HUES48 (cell line): ENCODE measurements at regions not wholly inside any gene's neighbourhood (a gene's known extent, or its start where the extent isn't known, plus 50 kb on each side); places are given as distances from the start of the nearest gene placed in this dataset.
"Not testable (repeated sequence)": the region's sequence is repeated elsewhere in the genome, so short reads cannot be mapped to it uniquely, and the experiment has no call there.

Experiments
- H3K27ac ChIP-seq: one replicate; pipeline ENCODE4 v1.7.0; 2013; ENCODE audit warnings: low read depth, low read length, inconsistent platforms
- H3K27me3 ChIP-seq: 2 replicates; pipeline ENCODE4 v1.6.1; 2013; ENCODE audit warnings: mild to moderate bottlenecking, low read length; ENCODE audit not compliant: control insufficient read depth, insufficient read depth
- H3K36me3 ChIP-seq: 2 replicates; pipeline ENCODE4 v1.6.1; 2013; ENCODE audit warnings: low read length; ENCODE audit not compliant: control insufficient read depth, insufficient read depth
- H3K4me1 ChIP-seq: 2 replicates; pipeline ENCODE4 v1.6.1; 2013; ENCODE audit warnings: mild to moderate bottlenecking, low read length; ENCODE audit not compliant: control insufficient read depth, insufficient read depth
- H3K4me3 ChIP-seq: 2 replicates; pipeline ENCODE4 v1.5.1; 2013; ENCODE audit warnings: mild to moderate bottlenecking, low read depth, low read length
- H3K9ac ChIP-seq: 2 replicates; pipeline ENCODE4 v1.6.1; 2013; ENCODE audit warnings: mild to moderate bottlenecking, low read depth, low read length, moderate library complexity
- H3K9me3 ChIP-seq: 2 replicates; pipeline ENCODE4 v1.6.1; 2013; ENCODE audit warnings: low read length; ENCODE audit not compliant: control insufficient read depth, insufficient read depth

DNA sequence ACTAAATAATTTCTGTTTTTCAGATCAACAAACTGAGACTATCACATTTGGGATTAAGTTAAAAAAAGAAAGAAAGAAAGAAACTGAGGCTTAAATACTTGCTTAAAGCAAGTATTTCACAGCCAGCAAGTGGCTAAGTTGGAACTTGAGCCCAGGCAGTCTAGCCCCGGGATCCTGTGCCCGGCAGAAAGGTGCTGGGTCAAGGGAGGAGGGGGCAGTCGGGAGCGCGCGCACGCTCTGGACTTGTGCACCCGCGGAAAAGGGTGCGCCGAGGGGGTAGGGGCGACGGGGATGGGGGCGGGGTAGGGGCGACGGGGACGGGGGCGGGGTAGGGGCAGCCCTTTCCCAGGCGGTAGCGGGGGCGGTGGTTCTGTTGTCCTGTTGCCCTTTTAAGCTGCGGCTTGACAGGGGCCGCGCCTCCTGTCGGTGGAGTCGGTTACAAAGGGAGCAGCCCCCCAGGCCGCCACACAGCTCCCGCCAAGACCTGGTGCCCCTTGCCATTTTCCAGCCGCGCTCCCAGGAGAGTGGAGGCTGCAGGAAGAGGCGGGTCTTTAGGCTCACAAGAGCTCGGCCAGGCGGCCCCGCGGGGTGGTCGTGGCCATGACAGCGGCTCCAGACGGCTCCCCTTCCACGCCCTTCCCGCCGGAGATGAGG lies 60.6 kb downstream of the GOLGA8T start:
- H3K9me3 ChIP-seq, H3K9ac ChIP-seq, H3K27ac ChIP-seq, H3K36me3 ChIP-seq, H3K4me1 ChIP-seq, H3K27me3 ChIP-seq: not testable (repeated sequence)
- H3K4me3 ChIP-seq: peak overlapping the region; percentile 55

GRCh38 chr15:30196009-30196375 lies 61.1 kb downstream of the GOLGA8T start:
- not testable (repeated sequence) for H3K27me3 ChIP-seq, H3K9me3 ChIP-seq, H3K9ac ChIP-seq, H3K36me3 ChIP-seq, H3K27ac ChIP-seq, H3K4me1 ChIP-seq
- H3K4me3 ChIP-seq: peak overlapping the region; percentile 55

DNA sequence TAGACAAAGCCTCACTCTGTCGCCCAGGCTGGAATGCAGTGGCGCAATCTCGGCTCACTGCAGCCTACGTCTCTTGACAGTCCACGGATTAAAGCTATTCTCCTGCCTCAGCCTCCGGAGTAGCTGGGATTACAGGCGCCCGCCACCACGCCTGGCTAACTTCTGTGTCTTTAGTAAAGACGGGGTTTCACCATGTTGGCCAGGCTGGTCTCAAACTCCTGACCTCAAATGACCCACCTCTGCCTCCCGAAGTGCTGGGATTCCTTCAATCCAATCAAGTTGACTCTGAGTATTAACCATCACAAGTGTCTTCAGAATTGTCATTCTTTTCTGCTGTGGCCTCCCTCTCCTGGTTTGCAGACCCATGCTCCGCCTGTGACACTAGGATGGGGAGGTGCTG lies 61.9 kb downstream of the GOLGA8T start:
- H3K27ac ChIP-seq, H3K36me3 ChIP-seq, H3K9ac ChIP-seq, H3K4me3 ChIP-seq, H3K4me1 ChIP-seq, H3K27me3 ChIP-seq, H3K9me3 ChIP-seq: not testable (repeated sequence)

DNA sequence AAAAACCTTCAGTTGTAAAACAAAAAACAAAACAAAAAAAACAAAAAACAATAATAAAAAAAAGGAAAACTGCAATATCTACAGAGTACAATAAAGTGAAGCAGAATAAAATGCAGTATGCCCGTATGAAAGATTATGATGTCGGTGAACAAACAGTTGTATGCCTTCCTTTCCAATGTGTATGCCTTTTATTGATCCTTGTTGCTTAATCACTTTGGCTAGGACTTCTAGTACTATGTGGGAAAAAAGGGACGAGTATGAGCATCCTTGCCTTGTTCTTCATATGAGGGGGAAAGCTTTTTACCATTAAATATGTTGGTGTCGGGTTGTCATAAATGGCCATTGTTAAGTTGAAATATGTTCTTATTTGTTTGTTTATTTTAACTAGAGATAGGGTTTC lies 66.7 kb downstream of the GOLGA8T start:
- not testable (repeated sequence) for H3K27me3 ChIP-seq, H3K9ac ChIP-seq, H3K9me3 ChIP-seq, H3K4me3 ChIP-seq, H3K27ac ChIP-seq, H3K4me1 ChIP-seq, H3K36me3 ChIP-seq

DNA sequence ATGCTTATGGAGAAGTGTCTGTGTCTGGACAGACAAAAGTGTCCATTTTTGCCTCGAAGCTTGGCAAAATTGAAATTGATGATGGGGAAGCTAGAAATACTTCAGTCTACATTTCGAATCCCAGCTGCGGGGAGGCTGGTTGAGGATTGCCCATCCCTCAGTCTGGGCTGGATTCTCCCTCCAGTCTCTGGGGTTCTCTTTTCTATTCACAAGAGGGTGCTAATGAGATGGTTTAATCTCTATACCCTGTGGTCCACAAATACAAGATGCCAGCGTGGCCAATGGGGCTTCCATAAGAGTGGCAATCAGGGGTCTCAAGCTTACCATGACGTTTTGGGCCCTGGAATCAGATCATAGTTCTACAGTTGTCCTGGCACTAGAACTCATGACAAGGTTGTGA lies 78.9 kb downstream of the GOLGA8T start:
- H3K4me3 ChIP-seq, H3K9me3 ChIP-seq, H3K27me3 ChIP-seq, H3K9ac ChIP-seq, H3K4me1 ChIP-seq, H3K36me3 ChIP-seq, H3K27ac ChIP-seq: not testable (repeated sequence)

DNA sequence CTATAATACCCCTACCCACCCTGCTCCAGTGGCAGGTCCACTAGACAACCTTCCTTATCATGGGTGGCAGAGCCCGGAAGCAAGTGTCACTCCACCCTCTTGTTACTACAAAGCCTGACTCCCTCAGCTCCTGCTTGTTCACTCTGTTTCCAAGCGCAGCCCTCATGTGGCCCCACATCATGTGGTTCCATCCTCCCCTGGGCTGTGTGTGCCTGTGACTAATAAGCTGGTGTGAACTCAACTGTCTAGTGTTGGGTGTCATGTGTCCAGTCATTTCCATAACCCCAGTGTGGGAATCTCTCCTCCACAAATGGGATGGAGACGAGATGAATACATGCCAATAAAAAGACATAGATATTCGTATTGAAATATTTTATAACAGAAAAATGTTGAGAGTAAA lies 87.0 kb downstream of the GOLGA8T start:
- not testable (repeated sequence) for H3K9ac ChIP-seq, H3K4me3 ChIP-seq, H3K4me1 ChIP-seq, H3K27me3 ChIP-seq, H3K27ac ChIP-seq, H3K36me3 ChIP-seq, H3K9me3 ChIP-seq

DNA sequence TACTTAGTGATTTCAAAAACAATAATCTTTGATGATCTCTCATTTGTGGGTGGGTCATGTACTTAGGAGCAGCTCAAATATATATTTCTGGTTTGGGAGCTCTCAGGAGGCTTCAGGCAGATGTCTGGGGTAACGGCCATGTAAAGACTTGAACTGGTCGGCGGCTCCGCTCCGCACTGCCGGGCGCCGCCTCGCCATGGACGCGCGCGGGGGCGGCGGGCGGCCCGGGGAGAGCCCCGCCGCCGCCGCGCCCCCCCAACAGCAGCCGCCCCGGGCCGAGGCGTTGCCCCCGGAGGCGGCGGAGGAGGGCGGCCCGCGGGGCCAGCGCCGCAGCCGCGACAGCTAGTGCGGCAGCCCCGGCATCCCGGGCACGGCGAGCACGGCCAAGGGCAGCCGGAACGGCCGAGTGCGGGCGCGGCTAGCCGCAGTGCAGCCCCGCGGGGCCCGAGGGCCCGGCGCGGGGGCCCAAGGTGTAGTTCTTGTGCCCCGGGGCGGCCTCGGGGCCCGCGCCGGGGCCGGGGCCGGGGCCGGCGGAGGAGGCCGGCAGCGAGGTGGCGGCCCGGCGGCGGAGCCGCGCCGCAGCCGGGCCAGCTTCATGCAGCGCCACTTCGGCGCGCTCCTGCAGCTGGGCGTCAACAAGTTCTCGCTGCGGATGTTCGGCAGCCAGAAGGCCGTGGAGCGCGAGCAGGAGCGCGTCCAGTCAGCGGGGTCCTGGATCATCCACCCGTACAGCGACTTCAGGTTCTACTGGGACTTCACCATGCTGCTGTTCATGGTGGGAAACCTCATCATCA lies 88.1 kb downstream of the GOLGA8T start:
- not testable (repeated sequence) for H3K27me3 ChIP-seq, H3K4me3 ChIP-seq, H3K9me3 ChIP-seq, H3K27ac ChIP-seq, H3K9ac ChIP-seq, H3K36me3 ChIP-seq, H3K4me1 ChIP-seq

DNA sequence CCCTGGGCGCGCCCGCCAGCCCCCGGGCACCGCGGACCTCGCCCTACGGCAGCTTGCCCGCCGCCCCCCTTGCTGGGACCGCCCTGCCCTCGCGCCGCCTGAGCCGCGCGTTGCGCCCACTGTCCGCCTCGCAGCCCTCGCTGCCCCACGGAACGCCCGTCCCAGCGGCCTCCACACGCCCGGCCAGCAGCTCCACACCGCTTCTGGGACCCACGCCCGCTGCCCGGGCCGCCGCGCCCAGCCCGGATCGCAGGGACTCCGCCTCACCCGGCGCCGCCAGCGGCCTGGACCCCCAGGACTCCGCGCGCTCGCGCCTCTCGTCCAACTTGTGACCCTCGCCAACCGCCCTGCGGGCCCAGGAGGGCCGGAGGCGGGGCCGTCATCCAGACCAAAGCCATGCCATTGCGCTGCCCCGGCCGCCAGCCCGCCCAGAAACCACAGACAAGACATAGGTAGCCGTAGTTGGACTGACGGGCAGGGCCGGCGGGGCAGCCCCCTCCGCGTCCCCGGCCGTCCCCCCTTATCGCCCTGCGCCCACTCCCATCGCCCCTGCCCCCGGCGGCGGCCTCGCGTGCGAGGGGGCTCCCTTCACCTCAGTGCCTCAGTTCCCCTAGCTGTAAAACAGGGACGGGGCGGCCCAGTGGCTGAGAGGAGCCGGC lies 90.5 kb downstream of the GOLGA8T start:
- not testable (repeated sequence) for H3K4me3 ChIP-seq, H3K27me3 ChIP-seq, H3K9me3 ChIP-seq, H3K4me1 ChIP-seq, H3K27ac ChIP-seq, H3K36me3 ChIP-seq, H3K9ac ChIP-seq

DNA sequence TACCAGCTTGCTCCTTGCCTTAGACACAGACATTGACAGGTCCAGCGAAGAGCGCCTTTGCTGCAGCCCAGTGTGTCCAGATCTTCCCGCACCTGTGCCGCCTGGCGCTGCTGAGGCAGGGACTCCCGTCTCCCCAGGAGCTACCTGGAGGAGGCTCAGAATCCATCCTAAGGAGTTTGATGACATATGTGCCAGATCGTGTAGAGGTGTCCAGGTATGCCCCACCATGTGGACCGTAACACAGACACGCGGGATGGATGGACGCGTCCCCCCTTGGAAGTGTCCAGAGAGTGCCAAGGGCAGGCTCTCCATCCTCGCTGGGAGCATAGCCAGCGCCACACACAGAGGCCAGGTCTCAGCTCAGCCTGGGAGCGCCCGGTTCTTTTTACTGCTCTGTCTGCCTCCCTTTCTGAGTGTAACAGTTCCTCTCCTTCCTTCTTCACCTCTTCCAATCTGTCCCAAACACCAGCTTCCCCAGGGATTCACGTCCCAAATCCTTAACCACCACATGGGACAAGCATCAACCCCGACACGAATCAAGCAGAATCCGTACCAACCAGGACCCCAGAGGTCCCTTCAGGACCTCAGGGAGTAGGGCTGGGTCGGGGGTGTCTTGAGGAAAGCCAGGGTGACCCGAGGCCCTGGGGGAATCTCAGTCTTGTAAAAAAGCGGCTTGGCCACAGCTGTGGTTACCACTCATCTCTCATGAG lies 126.7 kb downstream of the GOLGA8T start:
- not testable (repeated sequence) for H3K9me3 ChIP-seq, H3K9ac ChIP-seq, H3K36me3 ChIP-seq, H3K4me3 ChIP-seq, H3K27ac ChIP-seq, H3K27me3 ChIP-seq, H3K4me1 ChIP-seq

GRCh38 chr15:30262142-30262460 lies 127.2 kb downstream of the GOLGA8T start:
- not testable (repeated sequence) for H3K4me3 ChIP-seq, H3K27me3 ChIP-seq

DNA sequence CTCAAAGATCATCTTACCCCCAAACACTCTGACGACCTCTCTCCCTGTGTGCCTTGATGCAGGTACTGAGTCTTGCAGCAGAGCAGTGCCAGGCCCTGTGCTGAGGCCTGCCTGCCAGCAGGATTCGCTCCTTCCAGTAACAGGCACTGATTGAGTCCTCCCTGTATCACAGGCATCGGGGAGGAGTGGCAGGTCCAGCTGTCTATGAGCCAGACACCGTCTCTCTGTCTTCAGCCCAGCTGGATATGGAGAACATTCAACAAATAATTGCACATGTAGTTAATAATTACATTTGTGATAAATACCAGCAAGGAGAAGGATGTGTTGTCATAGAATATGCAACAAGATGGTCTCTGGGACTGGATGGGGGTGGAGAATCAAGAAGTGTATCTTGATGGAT lies 129.1 kb downstream of the GOLGA8T start:
- H3K9ac ChIP-seq, H3K4me3 ChIP-seq, H3K27ac ChIP-seq, H3K36me3 ChIP-seq, H3K4me1 ChIP-seq, H3K27me3 ChIP-seq, H3K9me3 ChIP-seq: not testable (repeated sequence)

More at GRCh38 chr15:30262142-30262460, 127.2 kb downstream of the GOLGA8T start:
- H3K36me3 ChIP-seq, H3K27ac ChIP-seq, H3K4me1 ChIP-seq, H3K9me3 ChIP-seq, H3K9ac ChIP-seq: not testable (repeated sequence)
